ENCODE measurements at regions not wholly inside any gene's neighbourhood (a gene's known extent, or its start where the extent isn't known, plus 50 kb on each side); places are given as distances from the start of the nearest gene placed in this dataset.
"Not testable (repeated sequence)": the region's sequence is repeated elsewhere in the genome, so short reads cannot be mapped to it uniquely, and the experiment has no call there.

DNA sequence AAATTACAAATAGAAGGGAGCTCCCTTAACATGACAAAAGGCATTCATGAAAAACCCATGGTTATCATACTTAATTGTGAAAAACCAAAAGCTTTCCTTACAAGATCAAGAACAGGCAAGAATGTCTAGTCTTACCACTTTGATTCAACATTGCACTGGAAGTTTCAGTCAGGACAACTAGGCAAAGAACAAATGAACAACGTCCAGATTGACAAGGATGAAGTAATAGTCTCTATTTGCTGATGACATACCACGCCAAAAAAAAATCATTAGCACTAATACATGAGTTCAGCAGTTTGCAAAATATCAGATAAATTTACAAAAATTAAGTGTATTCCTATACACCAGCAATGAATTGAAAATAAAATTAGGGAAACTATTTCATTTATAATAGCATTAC lies 200.2 kb downstream of the TOX3 start:
- H3K36me3 Mint-ChIP-seq, result no peaks in the 10 kb centered on the region
- H3K9me3 Mint-ChIP-seq, result peaks cover 1% of the 10 kb centered on the region
- no peak overlapping the region for H3K27ac Mint-ChIP-seq
- no peak for DNase-seq
- no peak overlapping the region for H3K4me3 Mint-ChIP-seq
- no peaks in the 10 kb centered on the region for H3K4me1 Mint-ChIP-seq
- H3K27me3 Mint-ChIP-seq, result no peaks in the 10 kb centered on the region

GRCh38 chr16:52333673-52334072 lies 213.3 kb downstream of the TOX3 start:
- not testable (repeated sequence) for H3K27me3 Mint-ChIP-seq, H3K27ac Mint-ChIP-seq, H3K4me1 Mint-ChIP-seq, DNase-seq, H3K36me3 Mint-ChIP-seq, H3K4me3 Mint-ChIP-seq
- H3K9me3 Mint-ChIP-seq, result peaks cover 30% of the 10 kb centered on the region

DNA sequence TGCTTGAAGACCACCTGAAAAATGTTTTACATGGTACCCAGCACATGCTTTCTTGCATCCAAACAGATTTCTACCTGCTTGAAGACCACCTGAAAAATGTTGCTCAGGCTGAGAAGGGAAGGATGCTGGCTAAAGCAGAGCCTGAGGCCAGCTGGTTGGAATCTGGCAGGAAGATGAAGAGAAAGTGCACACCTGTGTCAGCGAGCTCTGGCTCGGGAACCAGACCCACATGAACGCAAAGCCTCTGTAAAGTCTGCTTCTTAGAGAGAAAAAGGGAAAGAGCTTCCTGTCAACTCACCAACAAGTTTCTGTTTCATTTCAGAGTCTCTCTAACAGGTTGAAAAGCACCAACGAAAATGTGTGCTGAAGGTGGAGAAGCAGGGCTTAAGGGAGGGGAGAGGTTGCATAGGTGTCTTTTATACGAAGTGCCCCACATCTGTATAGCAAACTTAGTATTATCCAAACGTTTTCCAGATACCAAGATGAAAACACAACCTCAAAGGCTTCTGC lies 226.0 kb downstream of the TOX3 start:
- Mint-ChIP-seq H3K36me3 (no peaks in the 10 kb centered on the region), H3K4me1 (no peaks in the 10 kb centered on the region), H3K27ac (no peak overlapping the region), H3K4me3 (no peak overlapping the region), H3K27me3 (no peaks in the 10 kb centered on the region), H3K9me3 (peaks cover 9% of the 10 kb centered on the region)
- DNase-seq, result no peak

- Mint-ChIP-seq H3K4me1 (no peaks in the 10 kb centered on the region), H3K27me3 (no peaks in the 10 kb centered on the region), H3K27ac (no peak overlapping the region), H3K9me3 (peaks cover 9% of the 10 kb centered on the region), H3K4me3 (no peak overlapping the region), H3K36me3 (no peaks in the 10 kb centered on the region)
- DNase-seq, result no peak
Observed at GRCh38 chr16:52318302-52319009, 228.5 kb downstream of the TOX3 start.

GRCh38 chr16:52316241-52316640 lies 230.7 kb downstream of the TOX3 start:
- Mint-ChIP-seq H3K36me3 (no peaks in the 10 kb centered on the region), H3K4me1 (no peaks in the 10 kb centered on the region), H3K27ac (no peak overlapping the region), H3K9me3 (peaks cover 8% of the 10 kb centered on the region), H3K27me3 (no peaks in the 10 kb centered on the region), H3K4me3 (no peak overlapping the region)
- DNase-seq, result no peak

DNA sequence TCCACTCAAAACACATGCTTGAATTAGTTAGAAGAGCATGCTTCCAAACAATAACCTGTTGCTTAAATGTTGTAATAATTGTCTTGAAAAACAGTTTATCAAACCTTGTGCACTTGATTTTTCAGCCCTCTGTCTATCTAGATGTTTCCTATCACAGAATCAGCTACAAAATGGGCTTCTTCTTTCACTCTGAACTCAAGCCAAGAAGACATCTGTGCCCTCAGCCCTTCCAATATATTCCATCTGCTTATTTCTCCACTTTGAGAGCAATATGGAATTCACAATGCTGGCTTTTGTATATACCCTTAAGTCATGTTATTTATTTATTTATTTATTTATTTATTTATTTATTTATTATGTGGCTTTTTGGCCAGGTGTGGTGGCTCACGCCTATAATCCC lies 234.2 kb downstream of the TOX3 start:
- DNase-seq, result no peak
- H3K4me3 Mint-ChIP-seq, result no peak overlapping the region
- no peak overlapping the region for H3K27ac Mint-ChIP-seq
- no peaks in the 10 kb centered on the region for H3K36me3 Mint-ChIP-seq
- no peaks in the 10 kb centered on the region for H3K4me1 Mint-ChIP-seq
- H3K27me3 Mint-ChIP-seq, result no peaks in the 10 kb centered on the region
- peaks cover 6% of the 10 kb centered on the region for H3K9me3 Mint-ChIP-seq

GRCh38 chr16:52309446-52310416 lies 237.2 kb downstream of the TOX3 start:
- DNase-seq, result no peak
- H3K4me1 Mint-ChIP-seq, result no peaks in the 10 kb centered on the region
- no peaks in the 10 kb centered on the region for H3K36me3 Mint-ChIP-seq
- no peak overlapping the region for H3K4me3 Mint-ChIP-seq
- no peak overlapping the region for H3K27ac Mint-ChIP-seq
- H3K9me3 Mint-ChIP-seq, result peaks cover 6% of the 10 kb centered on the region
- H3K27me3 Mint-ChIP-seq, result no peaks in the 10 kb centered on the region

DNA sequence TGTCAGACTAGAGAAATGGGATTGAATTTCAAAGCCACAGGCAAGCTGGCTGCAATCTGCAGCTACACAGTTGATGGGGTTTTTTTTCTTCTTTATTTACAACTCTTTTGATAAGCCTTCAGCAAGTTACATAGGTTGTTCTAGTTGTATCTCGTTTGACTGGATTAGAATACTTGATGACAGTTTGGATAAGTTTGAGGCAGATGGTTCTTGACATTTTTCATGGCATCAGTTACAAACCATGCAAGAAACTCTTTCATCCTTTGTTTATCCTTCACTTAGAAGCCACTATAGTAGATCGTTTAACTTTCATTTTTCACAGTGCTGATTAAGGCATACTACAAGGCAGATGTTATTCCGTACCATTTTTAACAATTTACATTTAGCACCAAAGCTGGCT lies 238.9 kb downstream of the TOX3 start:
- peaks cover 6% of the 10 kb centered on the region for H3K9me3 Mint-ChIP-seq
- H3K4me1 Mint-ChIP-seq, result no peaks in the 10 kb centered on the region
- no peaks in the 10 kb centered on the region for H3K36me3 Mint-ChIP-seq
- no peak for DNase-seq
- H3K27ac Mint-ChIP-seq, result no peak overlapping the region
- no peaks in the 10 kb centered on the region for H3K27me3 Mint-ChIP-seq
- no peak overlapping the region for H3K4me3 Mint-ChIP-seq

GRCh38 chr16:52301026-52301425 lies 245.9 kb downstream of the TOX3 start:
- Mint-ChIP-seq H3K4me3 (no peak overlapping the region), H3K36me3 (no peaks in the 10 kb centered on the region), H3K9me3 (no peaks in the 10 kb centered on the region)

DNA sequence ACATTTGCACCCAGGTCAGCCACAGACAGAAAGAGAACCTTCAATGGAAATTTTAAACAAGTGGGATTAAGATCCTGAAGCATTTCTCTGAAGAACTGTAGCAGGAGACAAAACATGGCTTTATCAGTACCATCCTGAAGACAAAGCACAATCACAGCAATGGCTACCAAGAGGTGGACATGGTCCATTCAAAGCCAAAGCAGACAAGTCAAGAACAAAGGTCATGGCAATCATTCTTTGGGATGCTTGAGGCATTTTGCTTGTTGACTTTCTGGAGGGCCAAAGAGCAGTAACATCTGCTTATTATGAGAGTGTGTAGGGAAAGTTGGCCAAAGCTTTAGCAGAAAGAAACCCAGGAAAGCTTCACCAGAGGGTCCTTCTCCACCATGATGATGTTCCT lies 248.2 kb downstream of the TOX3 start:
- Mint-ChIP-seq H3K4me1 (no peaks in the 10 kb centered on the region), H3K36me3 (no peaks in the 10 kb centered on the region), H3K27me3 (no peaks in the 10 kb centered on the region), H3K27ac (no peak overlapping the region), H3K4me3 (no peak overlapping the region), H3K9me3 (no peaks in the 10 kb centered on the region)
- no peak for DNase-seq

More at GRCh38 chr16:52301026-52301425, 245.9 kb downstream of the TOX3 start:
- Mint-ChIP-seq H3K4me1 (no peaks in the 10 kb centered on the region), H3K27me3 (no peaks in the 10 kb centered on the region), H3K27ac (no peak overlapping the region)
- no peak for DNase-seq

DNA sequence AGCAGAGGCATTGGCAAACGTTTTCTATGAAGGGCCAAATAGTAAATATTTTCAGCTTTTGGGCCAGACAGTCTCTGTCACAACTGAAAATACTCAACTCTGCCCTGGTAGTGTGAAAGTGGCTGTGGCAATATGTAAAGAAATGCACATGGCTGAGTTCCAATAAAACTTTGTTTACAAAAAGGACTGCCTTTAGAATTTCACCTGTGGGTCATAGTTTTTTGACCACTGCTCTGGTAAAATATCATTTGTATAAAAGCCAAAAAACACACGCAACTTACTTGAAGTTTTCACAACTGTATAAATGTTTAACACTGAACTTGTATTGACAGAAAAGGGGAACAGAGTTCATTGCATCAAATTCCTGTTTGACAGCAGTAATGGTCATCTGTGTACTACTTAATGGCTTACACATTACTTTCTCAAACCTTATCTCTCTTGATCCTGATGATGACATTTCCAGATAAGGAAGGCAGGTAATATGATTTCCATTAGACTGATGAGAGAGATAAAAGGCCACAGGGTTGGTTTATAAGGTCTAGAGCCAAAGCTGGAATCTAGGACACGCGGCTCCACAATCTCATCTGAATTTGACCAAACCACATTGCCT lies 250.1 kb downstream of the TOX3 start:
- DNase-seq, H3K27me3 Mint-ChIP-seq, H3K9me3 Mint-ChIP-seq, H3K36me3 Mint-ChIP-seq, H3K27ac Mint-ChIP-seq, H3K4me3 Mint-ChIP-seq, H3K4me1 Mint-ChIP-seq: not testable (repeated sequence)

DNA sequence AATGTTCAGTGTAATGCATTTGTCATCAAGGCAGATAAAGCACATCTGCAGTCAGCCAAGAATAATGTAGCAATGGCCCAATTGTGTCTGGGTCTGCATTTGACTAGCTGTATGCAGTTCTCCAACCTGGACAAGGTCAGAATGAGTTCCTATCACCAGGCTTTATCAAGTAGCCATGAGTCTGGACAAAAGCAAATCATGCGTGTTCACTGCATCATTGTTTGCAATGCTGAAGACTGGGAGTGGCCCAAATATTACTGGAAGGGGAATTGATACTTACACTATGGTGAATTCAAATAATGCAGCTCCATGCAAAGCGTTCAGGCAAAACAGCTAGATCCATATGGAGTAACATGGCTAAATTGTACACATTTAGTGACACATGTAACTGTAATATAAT lies 250.9 kb downstream of the TOX3 start:
- no peak overlapping the region for H3K27ac Mint-ChIP-seq
- H3K27me3 Mint-ChIP-seq, result no peaks in the 10 kb centered on the region
- no peaks in the 10 kb centered on the region for H3K36me3 Mint-ChIP-seq

GRCh38 chr16:52294660-52295059 lies 252.3 kb downstream of the TOX3 start:
- DNase-seq, result no peak
- H3K27ac Mint-ChIP-seq, result no peak overlapping the region
- H3K36me3 Mint-ChIP-seq, result no peaks in the 10 kb centered on the region
- peaks cover under 1% of the 10 kb centered on the region for H3K9me3 Mint-ChIP-seq
- no peaks in the 10 kb centered on the region for H3K4me1 Mint-ChIP-seq
- no peak overlapping the region for H3K4me3 Mint-ChIP-seq
- H3K27me3 Mint-ChIP-seq, result no peaks in the 10 kb centered on the region

More for the DNA sequence above, 250.9 kb downstream of the TOX3 start:
- no peak for DNase-seq
- H3K4me1 Mint-ChIP-seq, result no peaks in the 10 kb centered on the region
- no peaks in the 10 kb centered on the region for H3K9me3 Mint-ChIP-seq
- no peak overlapping the region for H3K4me3 Mint-ChIP-seq

DNA sequence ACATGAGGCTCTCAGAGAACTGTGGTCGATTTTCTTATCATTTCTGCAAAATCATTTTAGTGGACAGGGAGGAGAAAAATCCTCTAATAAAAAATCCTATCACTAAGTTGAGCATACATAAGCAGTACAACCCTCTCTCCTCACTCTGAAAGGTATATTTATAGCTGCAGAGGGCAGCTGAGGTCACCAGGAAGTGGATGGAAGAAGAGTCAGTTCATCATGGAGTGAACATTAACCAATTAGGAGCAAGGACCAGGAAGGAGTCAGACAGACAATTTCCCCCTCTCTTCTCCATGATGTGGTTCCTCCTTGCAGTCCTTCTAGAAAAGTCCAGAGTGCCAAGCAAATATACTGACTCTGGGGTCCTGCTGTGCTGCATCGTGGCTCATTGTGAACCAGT lies 253.7 kb downstream of the TOX3 start:
- no peak for DNase-seq
- Mint-ChIP-seq H3K4me3 (no peak overlapping the region), H3K9me3 (peaks cover 3% of the 10 kb centered on the region), H3K27me3 (no peaks in the 10 kb centered on the region), H3K36me3 (no peaks in the 10 kb centered on the region), H3K4me1 (no peaks in the 10 kb centered on the region), H3K27ac (no peak overlapping the region)

Data from activated naive CD8-positive, alpha-beta T cell treated with anti-CD3 and anti-CD28 coated beads for 36 hours (primary cell).